GM23248 (cell line): ENCODE measurements at regions not wholly inside any gene's neighbourhood (a gene's known extent, or its start where the extent isn't known, plus 50 kb on each side); places are given as distances from the start of the nearest gene placed in this dataset.

ENCODE experiments used
- DNase-seq: peaks from one replicate; pipeline ENCODE4 v3.0.0-alpha.2; 2015
- H2AFZ ChIP-seq: fragments of 200-600 bp; sonication (generic); 2 replicates; pipeline ENCODE4 v1.6.1; 2016; ENCODE audit warnings: antibody characterized with exemption
- H3F3A ChIP-seq: fragments of 200-600 bp; sonication (generic); 2 replicates; pipeline ENCODE4 v1.6.1; 2016; ENCODE audit warnings: mild to moderate bottlenecking, antibody characterized with exemption, mixed run types; ENCODE audit not compliant: insufficient read depth
- H3K27ac ChIP-seq: fragments of 200-600 bp; sonication (generic); 2 replicates; pipeline ENCODE4 v1.5.1; 2016; ENCODE audit warnings: mild to moderate bottlenecking
- H3K27me3 ChIP-seq: fragments of 200-600 bp; sonication (generic); replicated peaks from 2 replicates; pipeline ENCODE4 v1.6.1; 2016; ENCODE audit warnings: mild to moderate bottlenecking; ENCODE audit not compliant: insufficient read depth
- H3K36me3 ChIP-seq: fragments of 200-600 bp; sonication (generic); 2 replicates; pipeline ENCODE4 v1.6.1; 2016; ENCODE audit warnings: low read depth, mild to moderate bottlenecking
- H3K4me1 ChIP-seq: fragments of 200-600 bp; sonication (generic); 2 replicates; pipeline ENCODE4 v1.6.1; 2016; ENCODE audit warnings: mild to moderate bottlenecking; ENCODE audit not compliant: insufficient read depth
- H3K4me2 ChIP-seq: fragments of 200-600 bp; sonication (generic); one replicate; pipeline ENCODE4 v1.6.1; 2016; ENCODE audit warnings: mild to moderate bottlenecking; ENCODE audit not compliant: unreplicated experiment
- H3K4me3 ChIP-seq: fragments of 200-600 bp; sonication (generic); 2 replicates; pipeline ENCODE4 v1.5.1; 2016; ENCODE audit warnings: mild to moderate bottlenecking
- H3K79me2 ChIP-seq: fragments of 200-600 bp; sonication (generic); 2 replicates; pipeline ENCODE4 v1.6.1; 2016; ENCODE audit warnings: mild to moderate bottlenecking; ENCODE audit not compliant: insufficient read depth
- H3K9ac ChIP-seq: fragments of 200-600 bp; sonication (generic); 2 replicates; pipeline ENCODE4 v1.6.1; 2016; ENCODE audit warnings: mild to moderate bottlenecking
- H3K9me2 ChIP-seq: fragments of 200-600 bp; sonication (generic); 2 replicates; pipeline ENCODE4 v1.6.1; 2016; ENCODE audit warnings: mixed run types, mild to moderate bottlenecking, moderate library complexity; ENCODE audit not compliant: insufficient read depth
- H3K9me3 ChIP-seq: fragments of 200-600 bp; sonication (generic); one replicate; pipeline ENCODE4 v1.6.1; 2017; ENCODE audit warnings: low read depth
- H4K20me1 ChIP-seq: fragments of 200-600 bp; sonication (generic); 2 replicates; pipeline ENCODE4 v1.6.0; 2016; ENCODE audit not compliant: insufficient read depth
- EZH2 ChIP-seq: fragments of 200-600 bp; sonication (generic); IDR thresholded peaks from 2 replicates; pipeline ENCODE4 v1.6.1; 2018; ENCODE audit warnings: antibody characterized with exemption, mild to moderate bottlenecking; ENCODE audit not compliant: insufficient read depth, poor library complexity, severe bottlenecking
- EZH2phosphoT487 ChIP-seq: fragments of 200-600 bp; sonication (generic); IDR thresholded peaks from 2 replicates; pipeline ENCODE4 v1.6.1; 2018; ENCODE audit warnings: antibody characterized with exemption, moderate library complexity, mild to moderate bottlenecking, low read depth; ENCODE audit not compliant: insufficient read depth
- WGBS, 2 experiments: methylation state at CpG; one replicate each; pipeline ENCODE4 v1.1.6; 2015 to 2017; ENCODE audit warnings: low lambda C conversion rate in 2 of 2, low coverage in 1 of 2; ENCODE audit errors: missing lambda C conversion rate in 2 of 2; 5-methylcytosine and 5-hydroxymethylcytosine counted together
- in situ Hi-C: fragments of 300-500 bp; cut with MboI; formaldehyde crosslinking; loops from 2 replicates; pipeline ENCODE4 v1.15.0; 2020

GRCh38 chr1:218748071-218748470 lies 402.9 kb downstream of the TGFB2 start:
- Histone ChIP-seq H3K27me3 (no peaks in the 10 kb centered on the region; the same call in 1 of the 2 replicates), H3F3A (peaks cover 5% of the 10 kb centered on the region; the same call in 1 of the 2 replicates), H3K27ac (no peak overlapping the region), H3K36me3 (no peaks in the 10 kb centered on the region), H3K9me2 (no peaks in the 10 kb centered on the region), H3K9me3 (no peaks in the 10 kb centered on the region), H3K4me2 (no peak overlapping the region), H3K9ac (no peak overlapping the region), H3K4me3 (no peak overlapping the region), H3K4me1 (no peaks in the 10 kb centered on the region), H3K79me2 (no peaks in the 10 kb centered on the region), H2AFZ (no peak overlapping the region), H4K20me1 (no peaks in the 10 kb centered on the region)
- in situ Hi-C loops, result no loop called here
- TF ChIP-seq EZH2, result no peak
- no peak for TF ChIP-seq EZH2phosphoT487
- 79 to 91% methylated on average over 1 of the region's 1 CpG for WGBS, 2 experiments
- peak; percentile 5 for DNase-seq

GRCh38 chr1:218750216-218750970 lies 405.3 kb downstream of the TGFB2 start:
- H3K27ac ChIP-seq, result no peak overlapping the region
- no peak for TF ChIP-seq EZH2phosphoT487
- no peak for TF ChIP-seq EZH2
- in situ Hi-C loops, result no loop called here
- 96 to 97% methylated on average over 16 of the region's 16 CpGs for WGBS, 2 experiments
- no peaks in the 10 kb centered on the region for H3K9me3 ChIP-seq
- no peak overlapping the region for H3K4me3 ChIP-seq
- no peak overlapping the region for H2AFZ ChIP-seq
- H3K9ac ChIP-seq, result no peak overlapping the region
- H3K79me2 ChIP-seq, result no peaks in the 10 kb centered on the region
- H3K4me1 ChIP-seq, result no peaks in the 10 kb centered on the region
- no peaks in the 10 kb centered on the region; the same call in 1 of the 2 replicates for H3K27me3 ChIP-seq
- no peak overlapping the region for H3K4me2 ChIP-seq
- H4K20me1 ChIP-seq, result no peaks in the 10 kb centered on the region
- no peak for DNase-seq
- H3K36me3 ChIP-seq, result no peaks in the 10 kb centered on the region
- no peaks in the 10 kb centered on the region for H3K9me2 ChIP-seq
- peaks cover 5% of the 10 kb centered on the region; the same call in 1 of the 2 replicates for H3F3A ChIP-seq

- H3K4me3 ChIP-seq, result no peak overlapping the region
- peaks cover 5% of the 10 kb centered on the region; the same call in 1 of the 2 replicates for H3F3A ChIP-seq
- no peaks in the 10 kb centered on the region for H3K9me2 ChIP-seq
- H4K20me1 ChIP-seq, result no peaks in the 10 kb centered on the region
- in situ Hi-C loops, result no loop called here
- no peaks in the 10 kb centered on the region for H3K9me3 ChIP-seq
- H3K4me2 ChIP-seq, result no peak overlapping the region
- no peaks in the 10 kb centered on the region for H3K79me2 ChIP-seq
- TF ChIP-seq EZH2 (no peak), EZH2phosphoT487 (no peak)
- no peak overlapping the region for H3K9ac ChIP-seq
- no peaks in the 10 kb centered on the region; the same call in 1 of the 2 replicates for H3K27me3 ChIP-seq
- DNase-seq, result no peak
- H3K4me1 ChIP-seq, result no peaks in the 10 kb centered on the region
- no peak overlapping the region for H2AFZ ChIP-seq
- H3K27ac ChIP-seq, result no peak overlapping the region
- 88 to 90% methylated on average over 12 of the region's 12 CpGs for WGBS, 2 experiments
- no peaks in the 10 kb centered on the region for H3K36me3 ChIP-seq
Observed at GRCh38 chr1:218751208-218751948, 406.2 kb downstream of the TGFB2 start.

GRCh38 chr1:218752126-218752525 lies 407.0 kb downstream of the TGFB2 start:
- DNase-seq, result no peak
- Histone ChIP-seq H2AFZ (no peak overlapping the region), H3F3A (peaks cover 5% of the 10 kb centered on the region; the same call in 1 of the 2 replicates), H3K4me1 (no peaks in the 10 kb centered on the region), H3K79me2 (no peaks in the 10 kb centered on the region), H3K27me3 (peaks cover 2% of the 10 kb centered on the region; the same call in 1 of the 2 replicates), H3K9me2 (no peaks in the 10 kb centered on the region), H3K9me3 (no peaks in the 10 kb centered on the region), H3K9ac (no peak overlapping the region), H3K27ac (no peak overlapping the region), H4K20me1 (no peaks in the 10 kb centered on the region), H3K4me2 (no peak overlapping the region), H3K4me3 (no peak overlapping the region), H3K36me3 (no peaks in the 10 kb centered on the region)
- TF ChIP-seq EZH2 (no peak), EZH2phosphoT487 (no peak)
- WGBS, 2 experiments, result 52 to 64% methylated on average over 3 of the region's 3 CpGs
- in situ Hi-C loops, result no loop called here
